ENCODE measurements at regions not wholly inside any gene's neighbourhood (a gene's known extent, or its start where the extent isn't known, plus 50 kb on each side); places are given as distances from the start of the nearest gene placed in this dataset.

- TF ChIP-seq POLR2AphosphoS5 (IDR thresholded peaks at IDR 0.05) = no peak
- TF ChIP-seq CTCF (IDR thresholded peaks at IDR 0.05) = no peak
- TF ChIP-seq POLR2A (IDR thresholded peaks at IDR 0.05) = no peak
These were observed 182.8 kb downstream of the PLPP3 start for GRCh38 chr1:56396581-56396980.

Measured in prostate gland (tissue), 2 donors.